GM12891 (cell line): ENCODE measurements at regions not wholly inside any gene's neighbourhood (a gene's known extent, or its start where the extent isn't known, plus 50 kb on each side); places are given as distances from the start of the nearest gene placed in this dataset.

Experiments
- PAX5 ChIP-seq: IDR thresholded peaks from 2 replicates; pipeline ENCODE4 v1.6.1; 2011; ENCODE audit warnings: low read length, moderate library complexity, mild to moderate bottlenecking; ENCODE audit not compliant: insufficient read depth, severe bottlenecking
- POLR2A ChIP-seq: IDR thresholded peaks from 2 replicates; pipeline ENCODE4 v1.6.1; 2011; ENCODE audit warnings: low read depth, low read length, control low read depth
- POLR2AphosphoS5 ChIP-seq: IDR thresholded peaks from 2 replicates; pipeline ENCODE4 v1.6.1; 2011; ENCODE audit warnings: low read depth, low read length, control low read depth
- TAF1 ChIP-seq: IDR thresholded peaks from 2 replicates; pipeline ENCODE4 v1.6.1; 2011; ENCODE audit warnings: low read depth, low read length, control low read depth

DNA sequence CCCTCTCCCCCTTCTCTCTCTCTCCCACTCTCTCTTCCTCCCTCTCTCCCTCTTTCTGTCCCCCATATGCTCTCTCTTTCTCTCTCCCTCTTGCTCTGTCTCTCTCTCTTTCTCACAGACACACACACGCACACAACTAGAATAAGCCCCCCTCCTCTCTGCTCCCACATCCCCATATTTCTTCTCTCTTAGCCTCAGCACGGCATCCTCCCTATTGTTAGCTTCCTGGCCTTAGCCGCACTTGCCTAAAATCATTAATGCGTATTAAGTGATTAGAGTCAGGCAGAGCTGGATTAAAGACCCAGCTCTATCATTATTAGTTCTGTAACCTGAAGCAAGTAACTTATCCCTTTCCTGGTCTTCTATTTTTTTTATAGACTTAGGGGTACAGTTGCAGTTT lies 319.0 kb upstream of the C16orf82 start:
- TF ChIP-seq POLR2A (no peak), POLR2AphosphoS5 (no peak), TAF1 (no peak), PAX5 (no peak)
